Glutamatergic neuron (in vitro differentiated cells): ENCODE measurements at regions not wholly inside any gene's neighbourhood (a gene's known extent, or its start where the extent isn't known, plus 50 kb on each side); places are given as distances from the start of the nearest gene placed in this dataset.
A peak's percentile ranks its signal among the peaks of the same experiment; 100 is the strongest.
"Not testable (repeated sequence)": the region's sequence is repeated elsewhere in the genome, so short reads cannot be mapped to it uniquely, and the experiment has no call there.

Experiments used
- DNase-seq: peaks from one replicate; pipeline ENCODE4 v3.0.0; 2022
- H3K27ac Mint-ChIP-seq: one replicate; pipeline ENCODE4 v1.8.0; 2020; ENCODE audit warnings: mild to moderate bottlenecking, mixed read lengths, inconsistent platforms; ENCODE audit not compliant: unreplicated experiment
- H3K27me3 Mint-ChIP-seq: one replicate; pipeline ENCODE4 v1.8.0; 2020; ENCODE audit warnings: mild to moderate bottlenecking, moderate library complexity, mixed read lengths, inconsistent platforms; ENCODE audit not compliant: unreplicated experiment
- H3K36me3 Mint-ChIP-seq: one replicate; pipeline ENCODE4 v1.8.0; 2020; ENCODE audit warnings: mild to moderate bottlenecking, mixed read lengths, inconsistent platforms; ENCODE audit not compliant: unreplicated experiment
- H3K4me1 Mint-ChIP-seq: one replicate; pipeline ENCODE4 v1.8.0; 2020; ENCODE audit warnings: mild to moderate bottlenecking, low read depth, mixed read lengths, inconsistent platforms; ENCODE audit not compliant: unreplicated experiment
- H3K4me3 Mint-ChIP-seq: one replicate; pipeline ENCODE4 v1.8.0; 2020; ENCODE audit warnings: mild to moderate bottlenecking, mixed read lengths, inconsistent platforms; ENCODE audit not compliant: unreplicated experiment
- H3K9me3 Mint-ChIP-seq: one replicate; pipeline ENCODE4 v1.8.0; 2020; ENCODE audit warnings: mild to moderate bottlenecking, moderate library complexity, mixed read lengths, inconsistent platforms; ENCODE audit not compliant: unreplicated experiment
- TF ChIP-seq, protein P1 (sequence below): fragments of 200-600 bp; sonication (generic); IDR thresholded peaks from one replicate; pipeline ENCODE4 v1.5.0; 2021; ENCODE audit not compliant: partially characterized antibody, unreplicated experiment

DNA sequence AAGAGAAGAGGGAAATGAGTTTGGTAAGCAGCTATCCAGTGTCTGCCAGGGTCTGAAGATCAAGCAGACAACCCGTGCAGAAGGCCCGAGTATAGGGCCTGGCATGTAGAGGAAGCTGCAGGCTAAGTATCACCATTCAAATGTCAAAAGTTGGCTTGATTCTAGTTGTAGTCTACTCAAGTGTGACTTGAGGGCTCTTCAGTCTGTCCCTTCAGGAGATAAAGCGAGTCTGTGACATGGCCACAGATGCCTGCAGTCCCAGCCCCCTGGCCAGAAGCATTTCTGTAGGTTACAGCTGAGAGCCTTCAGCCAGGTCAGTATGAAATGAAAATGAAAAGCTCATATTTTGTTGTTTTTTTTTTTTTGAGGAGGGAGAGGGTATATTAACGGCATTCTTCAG is 97.8 kb upstream of the EEPD1 start:
- H3K27ac Mint-ChIP-seq = no peak overlapping the region

DNA sequence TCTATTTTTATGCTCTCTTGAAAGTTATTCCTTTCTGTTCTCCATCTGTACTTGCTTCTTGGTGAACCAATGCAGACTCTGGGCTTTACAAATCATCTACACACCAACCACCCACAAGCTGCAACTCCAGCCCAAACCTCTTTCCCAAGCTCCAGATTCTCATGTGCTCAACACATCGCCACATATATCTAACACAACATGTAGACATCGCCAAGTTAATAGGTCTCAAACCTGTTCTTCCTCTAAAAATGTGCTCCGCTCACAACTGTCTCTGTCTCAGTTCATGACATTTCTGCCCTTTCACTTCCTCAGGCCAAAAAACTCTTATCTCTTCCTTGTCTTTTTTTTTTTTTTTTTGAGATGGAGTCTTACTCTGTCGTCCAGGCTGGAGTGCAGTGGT is 95.7 kb upstream of the EEPD1 start:
- Mint-ChIP-seq H3K27ac (no peak overlapping the region), H3K36me3 (peaks cover 4% of the 10 kb centered on the region), H3K4me1 (peaks cover 43% of the 10 kb centered on the region), H3K27me3 (peaks cover 6% of the 10 kb centered on the region), H3K4me3 (no peak overlapping the region), H3K9me3 (peaks cover 6% of the 10 kb centered on the region)
- DNase-seq = no peak
- TF ChIP-seq, protein P1, sequence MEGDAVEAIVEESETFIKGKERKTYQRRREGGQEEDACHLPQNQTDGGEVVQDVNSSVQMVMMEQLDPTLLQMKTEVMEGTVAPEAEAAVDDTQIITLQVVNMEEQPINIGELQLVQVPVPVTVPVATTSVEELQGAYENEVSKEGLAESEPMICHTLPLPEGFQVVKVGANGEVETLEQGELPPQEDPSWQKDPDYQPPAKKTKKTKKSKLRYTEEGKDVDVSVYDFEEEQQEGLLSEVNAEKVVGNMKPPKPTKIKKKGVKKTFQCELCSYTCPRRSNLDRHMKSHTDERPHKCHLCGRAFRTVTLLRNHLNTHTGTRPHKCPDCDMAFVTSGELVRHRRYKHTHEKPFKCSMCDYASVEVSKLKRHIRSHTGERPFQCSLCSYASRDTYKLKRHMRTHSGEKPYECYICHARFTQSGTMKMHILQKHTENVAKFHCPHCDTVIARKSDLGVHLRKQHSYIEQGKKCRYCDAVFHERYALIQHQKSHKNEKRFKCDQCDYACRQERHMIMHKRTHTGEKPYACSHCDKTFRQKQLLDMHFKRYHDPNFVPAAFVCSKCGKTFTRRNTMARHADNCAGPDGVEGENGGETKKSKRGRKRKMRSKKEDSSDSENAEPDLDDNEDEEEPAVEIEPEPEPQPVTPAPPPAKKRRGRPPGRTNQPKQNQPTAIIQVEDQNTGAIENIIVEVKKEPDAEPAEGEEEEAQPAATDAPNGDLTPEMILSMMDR = no peak

More for the DNA sequence above, 97.8 kb upstream of the EEPD1 start:
- TF ChIP-seq, protein P1 = no peak
- Mint-ChIP-seq H3K4me3 (no peak overlapping the region), H3K4me1 (peaks cover 51% of the 10 kb centered on the region), H3K27me3 (peaks cover 6% of the 10 kb centered on the region), H3K9me3 (peaks cover 4% of the 10 kb centered on the region), H3K36me3 (peaks cover 8% of the 10 kb centered on the region)
- no peak for DNase-seq

DNA sequence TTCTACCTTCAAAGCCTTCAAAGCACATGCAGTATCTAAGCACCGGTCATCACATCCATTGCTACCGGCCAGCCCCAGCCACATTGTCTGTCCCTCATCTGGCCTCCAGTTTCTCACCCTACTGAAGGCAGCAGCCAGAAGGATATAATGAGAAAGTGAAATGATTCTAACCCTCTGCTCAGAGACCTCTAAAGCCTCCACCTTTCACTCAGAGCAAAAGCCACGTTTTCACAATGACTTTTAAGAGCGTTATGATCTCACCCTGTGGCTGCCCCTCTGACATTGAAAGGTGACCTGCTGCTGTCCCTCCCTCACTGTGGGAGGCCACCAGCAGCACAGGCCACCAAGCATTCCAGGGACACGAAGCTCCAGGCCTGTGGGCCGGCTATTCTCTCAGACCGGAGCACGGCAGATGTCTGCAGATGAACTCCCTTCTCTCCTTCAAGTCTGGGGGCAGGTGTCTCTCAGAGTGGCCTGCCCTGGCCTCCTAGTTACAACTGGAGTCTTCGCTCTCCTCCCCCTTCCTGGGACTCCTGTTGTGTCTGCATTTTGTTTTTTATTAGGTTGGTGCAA is 94.9 kb upstream of the EEPD1 start:
- Mint-ChIP-seq H3K9me3 (peaks cover 6% of the 10 kb centered on the region), H3K27me3 (peaks cover 6% of the 10 kb centered on the region), H3K4me1 (peaks cover 45% of the 10 kb centered on the region), H3K4me3 (peak overlapping the region; percentile 35), H3K27ac (peak overlapping the region; percentile 80), H3K36me3 (peaks cover 6% of the 10 kb centered on the region)
- peak; percentile 35 for DNase-seq
- TF ChIP-seq, protein P1 = no peak

DNA sequence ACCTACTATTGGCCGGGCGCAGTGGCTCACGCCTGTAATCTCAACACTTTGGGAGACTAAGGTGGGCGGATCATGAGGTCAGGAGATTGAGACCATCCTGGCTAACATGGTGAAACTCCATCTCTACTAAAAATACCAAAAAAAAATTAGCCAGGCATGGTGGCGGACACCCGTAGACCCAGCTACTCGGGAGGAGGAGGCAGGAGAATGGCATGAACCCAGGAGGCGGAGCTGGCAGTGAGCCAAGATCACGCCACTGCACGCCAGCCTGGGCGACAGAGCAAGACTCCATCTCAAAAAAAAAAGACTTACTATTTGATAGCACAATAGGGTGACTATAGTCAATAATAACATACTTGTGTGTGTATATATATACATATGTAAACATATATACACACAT is 92.7 kb upstream of the EEPD1 start:
- Mint-ChIP-seq H3K4me1 (peaks cover 42% of the 10 kb centered on the region), H3K36me3 (peaks cover 15% of the 10 kb centered on the region)
- not testable (repeated sequence) for H3K27ac Mint-ChIP-seq, H3K27me3 Mint-ChIP-seq, DNase-seq, H3K9me3 Mint-ChIP-seq, H3K4me3 Mint-ChIP-seq

- Mint-ChIP-seq H3K36me3 (peaks cover 15% of the 10 kb centered on the region), H3K9me3 (peaks cover 6% of the 10 kb centered on the region), H3K27ac (peak overlapping the region; percentile 20), H3K4me1 (peaks cover 33% of the 10 kb centered on the region), H3K4me3 (no peak overlapping the region), H3K27me3 (peaks cover 4% of the 10 kb centered on the region)
- TF ChIP-seq, protein P1 = no peak
- DNase-seq = no peak
Measured at GRCh38 chr7:36062154-36062815, 90.8 kb upstream of the EEPD1 start.
